Fibroblast of skin of scalp (primary cell): ENCODE measurements at regions not wholly inside any gene's neighbourhood (a gene's known extent, or its start where the extent isn't known, plus 50 kb on each side); places are given as distances from the start of the nearest gene placed in this dataset.

Source experiments
- DNase-seq: peaks from one replicate; pipeline ENCODE4 v3.0.0-alpha.2; 2013

- DNase-seq = no peak
These were observed 241.4 kb downstream of the DOK5 start for GRCh38 chr20:54716790-54717189.

- no peak for DNase-seq
These were observed 240.9 kb downstream of the DOK5 start for GRCh38 chr20:54716174-54716747.

GRCh38 chr20:54714817-54715216, 239.4 kb downstream of the DOK5 start:
- no peak for DNase-seq

- DNase-seq = no peak
These were observed 238.3 kb downstream of the DOK5 start for GRCh38 chr20:54713727-54714126.

- no peak for DNase-seq
These were observed 235.7 kb downstream of the DOK5 start for GRCh38 chr20:54711071-54711470.

GRCh38 chr20:54710341-54710740, 234.9 kb downstream of the DOK5 start:
- DNase-seq = no peak

- no peak for DNase-seq
These were observed 232.8 kb downstream of the DOK5 start for GRCh38 chr20:54708229-54708628.

- no peak for DNase-seq
These were observed 232.4 kb downstream of the DOK5 start for GRCh38 chr20:54707801-54708200.

- DNase-seq = no peak
These were observed 231.2 kb downstream of the DOK5 start for GRCh38 chr20:54706581-54706980.

- no peak for DNase-seq
These were observed 228.7 kb downstream of the DOK5 start for GRCh38 chr20:54704032-54704635.
